HG03066 (cell line): ENCODE measurements at regions not wholly inside any gene's neighbourhood (a gene's known extent, or its start where the extent isn't known, plus 50 kb on each side); places are given as distances from the start of the nearest gene placed in this dataset.

Experiments
- ATAC-seq: cut with Tn5 transposase; IDR thresholded peaks from one replicate; pipeline ENCODE4 v1.9.1; 2021; ENCODE audit warnings: low read depth; ENCODE audit not compliant: unreplicated experiment

DNA sequence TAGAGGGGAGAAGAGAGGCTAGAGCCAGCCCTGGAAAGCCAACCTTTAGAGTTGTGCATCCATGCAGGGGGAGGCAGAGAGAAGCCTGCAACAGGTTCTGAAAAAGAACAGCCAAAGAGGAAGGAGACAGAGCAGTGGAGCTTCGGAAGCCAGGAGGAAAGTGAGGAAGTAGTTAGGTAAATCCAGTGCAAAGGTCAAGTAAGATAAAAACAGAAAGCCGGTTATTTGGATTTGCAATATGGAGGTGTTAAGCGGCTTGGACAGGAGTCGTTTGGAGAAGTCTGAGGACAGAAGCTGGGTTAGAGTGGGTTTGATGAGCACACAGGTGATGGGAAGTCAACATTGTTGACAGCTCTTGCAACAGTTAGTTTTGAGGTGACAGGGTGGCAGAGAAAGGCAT, 53.5 kb upstream of the FLT1 start:
- ATAC-seq: no peak

DNA sequence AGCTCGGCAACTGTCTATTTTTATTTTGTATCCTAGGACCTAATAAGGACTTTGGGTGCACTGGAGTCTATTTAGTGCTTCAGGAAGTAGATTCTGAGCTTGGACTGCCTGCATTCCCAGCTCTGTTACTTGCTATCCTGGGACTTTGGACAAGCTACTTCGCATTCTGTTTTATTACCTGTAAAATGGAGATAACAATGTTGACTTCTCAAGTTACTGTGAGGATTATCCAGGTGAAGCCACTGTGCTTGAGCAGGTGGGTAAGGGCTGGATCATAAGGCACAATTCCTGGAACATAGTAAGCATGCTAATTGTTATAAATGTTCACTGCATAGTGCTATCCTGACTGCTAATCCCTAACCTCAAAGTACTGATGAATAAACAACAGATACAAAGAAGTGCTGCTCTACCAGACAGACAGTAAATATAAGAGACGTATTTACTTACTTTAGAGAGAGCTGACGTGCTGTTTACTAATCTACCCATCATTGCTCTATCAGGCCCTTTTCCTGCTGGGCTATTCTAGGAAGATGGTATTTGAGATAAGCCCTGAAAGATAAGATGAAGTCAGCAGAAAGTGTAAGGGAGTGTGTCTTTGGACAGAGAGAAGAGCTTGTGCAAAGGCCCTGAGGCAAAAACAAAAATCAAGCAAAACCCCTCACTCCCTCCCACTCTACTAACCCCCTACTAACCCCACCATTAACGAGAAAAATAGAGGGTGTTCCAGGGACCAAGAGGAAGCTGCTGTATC, 50.8 kb upstream of the FLT1 start:
- no peak for ATAC-seq
